ENCODE measurements at regions not wholly inside any gene's neighbourhood (a gene's known extent, or its start where the extent isn't known, plus 50 kb on each side); places are given as distances from the start of the nearest gene placed in this dataset.
"Not testable (repeated sequence)": the region's sequence is repeated elsewhere in the genome, so short reads cannot be mapped to it uniquely, and the experiment has no call there.

GRCh38 chrX:131869182-131869581 is 153.9 kb upstream of the STK26 start:
- TF ChIP-seq CTCF (IDR thresholded peaks at IDR 0.05; ENCODE audit: extremely low read depth, insufficient read depth, missing control alignments): no peak
- DNase-seq (ENCODE audit: low spot score): no peak
- in situ Hi-C loops (cut with MboI; ENCODE audit: low pct_unique_long_range_greater_than_20kb, low sequenced_read_pairs, unreplicated experiment): no loop called here

GRCh38 chrX:131874300-131874699 is 148.8 kb upstream of the STK26 start:
- TF ChIP-seq CTCF (IDR thresholded peaks at IDR 0.05; ENCODE audit: extremely low read depth, insufficient read depth, missing control alignments): no peak
- no peak for DNase-seq (ENCODE audit: low spot score)
- in situ Hi-C loops (cut with MboI; ENCODE audit: low pct_unique_long_range_greater_than_20kb, low sequenced_read_pairs, unreplicated experiment): no loop called here

GRCh38 chrX:131875827-131876226 is 147.3 kb upstream of the STK26 start:
- in situ Hi-C loops (cut with MboI; ENCODE audit: low pct_unique_long_range_greater_than_20kb, low sequenced_read_pairs, unreplicated experiment); DNase-seq (ENCODE audit: low spot score): not testable (repeated sequence)

GRCh38 chrX:131881194-131881593 is 141.9 kb upstream of the STK26 start:
- DNase-seq (ENCODE audit: low spot score): no peak
- TF ChIP-seq CTCF (IDR thresholded peaks at IDR 0.05; ENCODE audit: extremely low read depth, insufficient read depth, missing control alignments): no peak
- in situ Hi-C loops (cut with MboI; ENCODE audit: low pct_unique_long_range_greater_than_20kb, low sequenced_read_pairs, unreplicated experiment): no loop called here

GRCh38 chrX:131885042-131885441 is 138.1 kb upstream of the STK26 start:
- in situ Hi-C loops (cut with MboI; ENCODE audit: low pct_unique_long_range_greater_than_20kb, low sequenced_read_pairs, unreplicated experiment); DNase-seq (ENCODE audit: low spot score): not testable (repeated sequence)

GRCh38 chrX:131893857-131894256 is 129.2 kb upstream of the STK26 start:
- in situ Hi-C loops (cut with MboI; ENCODE audit: low pct_unique_long_range_greater_than_20kb, low sequenced_read_pairs, unreplicated experiment); DNase-seq (ENCODE audit: low spot score): not testable (repeated sequence)

GRCh38 chrX:131894995-131895394 is 128.1 kb upstream of the STK26 start:
- in situ Hi-C loops (cut with MboI; ENCODE audit: low pct_unique_long_range_greater_than_20kb, low sequenced_read_pairs, unreplicated experiment): no loop called here
- DNase-seq (ENCODE audit: low spot score): no peak
- TF ChIP-seq CTCF (IDR thresholded peaks at IDR 0.05; ENCODE audit: extremely low read depth, insufficient read depth, missing control alignments): no peak

- in situ Hi-C loops (cut with MboI; ENCODE audit: low pct_unique_long_range_greater_than_20kb, low sequenced_read_pairs, unreplicated experiment): no loop called here
- TF ChIP-seq CTCF (IDR thresholded peaks at IDR 0.05; ENCODE audit: extremely low read depth, insufficient read depth, missing control alignments): peak; percentile 19
These were observed 127.3 kb upstream of the STK26 start for GRCh38 chrX:131895807-131896206.

More at GRCh38 chrX:131895807-131896206, 127.3 kb upstream of the STK26 start:
- no peak for DNase-seq (ENCODE audit: low spot score)

Data from GM13977 (cell line).